ENCODE measurements at regions not wholly inside any gene's neighbourhood (a gene's known extent, or its start where the extent isn't known, plus 50 kb on each side); places are given as distances from the start of the nearest gene placed in this dataset.

DNA sequence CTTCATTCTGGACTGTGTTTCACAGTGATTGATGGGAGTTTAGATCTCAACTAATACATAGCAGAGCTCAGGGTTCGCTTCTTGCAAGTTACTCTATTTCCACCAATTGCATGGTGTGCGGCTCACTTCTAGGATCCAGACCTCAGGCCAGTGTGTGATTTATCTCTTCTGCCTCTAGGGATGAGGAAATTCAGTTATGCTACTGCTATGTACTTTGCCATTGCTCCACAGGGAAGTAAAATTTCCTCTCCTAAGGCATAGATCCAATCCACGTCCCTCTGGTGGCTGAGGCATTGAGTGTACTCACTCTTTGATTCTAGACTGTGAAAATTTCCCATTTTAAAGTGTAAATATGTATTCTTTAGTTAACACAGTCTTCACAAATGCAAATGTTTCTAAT is 214.1 kb downstream of the HS3ST3B1 start:
- no peaks in the 10 kb centered on the region for H3K36me3 ChIP-seq
- intact Hi-C loops (cut with DNase I) = no loop called here
- WGBS, 2 donors = 76 to 77% methylated on average over 3 of the region's 3 CpGs
- no peak overlapping the region for H3K4me3 ChIP-seq (replicated peaks in 1 of 3)
- H3K27ac ChIP-seq = no peak overlapping the region
- no peak for TF ChIP-seq POLR2A (IDR thresholded peaks at IDR 0.05)
- TF ChIP-seq, protein P1, sequence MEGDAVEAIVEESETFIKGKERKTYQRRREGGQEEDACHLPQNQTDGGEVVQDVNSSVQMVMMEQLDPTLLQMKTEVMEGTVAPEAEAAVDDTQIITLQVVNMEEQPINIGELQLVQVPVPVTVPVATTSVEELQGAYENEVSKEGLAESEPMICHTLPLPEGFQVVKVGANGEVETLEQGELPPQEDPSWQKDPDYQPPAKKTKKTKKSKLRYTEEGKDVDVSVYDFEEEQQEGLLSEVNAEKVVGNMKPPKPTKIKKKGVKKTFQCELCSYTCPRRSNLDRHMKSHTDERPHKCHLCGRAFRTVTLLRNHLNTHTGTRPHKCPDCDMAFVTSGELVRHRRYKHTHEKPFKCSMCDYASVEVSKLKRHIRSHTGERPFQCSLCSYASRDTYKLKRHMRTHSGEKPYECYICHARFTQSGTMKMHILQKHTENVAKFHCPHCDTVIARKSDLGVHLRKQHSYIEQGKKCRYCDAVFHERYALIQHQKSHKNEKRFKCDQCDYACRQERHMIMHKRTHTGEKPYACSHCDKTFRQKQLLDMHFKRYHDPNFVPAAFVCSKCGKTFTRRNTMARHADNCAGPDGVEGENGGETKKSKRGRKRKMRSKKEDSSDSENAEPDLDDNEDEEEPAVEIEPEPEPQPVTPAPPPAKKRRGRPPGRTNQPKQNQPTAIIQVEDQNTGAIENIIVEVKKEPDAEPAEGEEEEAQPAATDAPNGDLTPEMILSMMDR (IDR thresholded peaks at IDR 0.05) = no peak
- no peaks in the 10 kb centered on the region for H3K27me3 ChIP-seq
- DNase-seq = no peak
- no peaks in the 10 kb centered on the region for H3K9me3 ChIP-seq
- H3K4me1 ChIP-seq = no peaks in the 10 kb centered on the region

DNA sequence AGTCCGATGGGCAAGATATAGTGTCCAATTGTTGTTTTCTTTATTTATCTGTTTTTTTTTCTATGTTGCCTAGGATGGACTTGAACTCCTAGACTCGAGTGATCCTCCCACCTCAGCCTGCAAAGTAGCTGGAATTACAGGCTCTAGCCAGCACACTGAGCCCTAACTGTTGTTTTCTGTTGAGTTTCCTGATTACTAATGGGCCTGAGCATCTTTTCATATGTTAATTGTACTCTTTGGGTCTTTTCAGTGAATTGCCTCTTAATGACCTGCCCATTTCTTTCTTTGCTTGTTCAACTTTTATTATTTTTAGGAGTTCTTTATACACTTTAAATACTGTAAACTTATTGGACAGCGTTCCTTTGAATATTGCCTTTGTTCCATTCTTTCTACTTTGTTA is 213.0 kb downstream of the HS3ST3B1 start:
- TF ChIP-seq POLR2A (IDR thresholded peaks at IDR 0.05) = no peak
- TF ChIP-seq, protein P1 (IDR thresholded peaks at IDR 0.05) = no peak
- Histone ChIP-seq H3K27me3 (no peaks in the 10 kb centered on the region), H3K4me1 (no peaks in the 10 kb centered on the region), H3K4me3 (replicated peaks in 1 of 3) (no peak overlapping the region), H3K36me3 (no peaks in the 10 kb centered on the region), H3K27ac (no peak overlapping the region), H3K9me3 (no peaks in the 10 kb centered on the region)
- no peak for DNase-seq
- intact Hi-C loops (cut with DNase I) = no loop called here
- WGBS, 2 donors = 56 to 58% methylated on average over 3 of the region's 3 CpGs

DNA sequence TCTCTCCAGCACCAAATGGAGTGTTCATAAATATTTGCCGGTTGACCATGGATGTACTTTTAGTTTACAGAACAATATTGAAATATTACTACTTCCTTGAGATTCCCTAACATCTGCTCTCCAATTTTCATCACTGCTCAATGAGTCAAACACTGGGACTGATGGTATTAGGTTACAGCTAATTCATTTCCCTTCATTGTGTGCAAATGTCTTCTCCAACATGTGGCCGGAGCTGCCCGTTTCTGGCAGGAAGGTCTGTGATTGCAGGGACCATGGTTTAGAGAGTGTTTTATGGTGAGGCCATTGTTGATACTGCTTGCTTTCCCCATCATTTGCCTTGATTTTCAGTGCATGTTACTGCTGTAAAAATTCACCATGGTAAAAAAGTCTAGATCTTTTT is 209.3 kb downstream of the HS3ST3B1 start:
- H3K4me1 ChIP-seq = no peaks in the 10 kb centered on the region
- H3K4me3 ChIP-seq (replicated peaks in 1 of 3) = no peak overlapping the region
- H3K27me3 ChIP-seq = no peaks in the 10 kb centered on the region
- no peaks in the 10 kb centered on the region for H3K36me3 ChIP-seq
- DNase-seq = no peak
- TF ChIP-seq, protein P1 (IDR thresholded peaks at IDR 0.05) = no peak
- TF ChIP-seq POLR2A (IDR thresholded peaks at IDR 0.05) = no peak
- intact Hi-C loops (cut with DNase I) = no loop called here
- no peaks in the 10 kb centered on the region for H3K9me3 ChIP-seq
- 62 to 72% methylated on average over 3 of the region's 3 CpGs for WGBS, 2 donors
- no peak overlapping the region for H3K27ac ChIP-seq

DNA sequence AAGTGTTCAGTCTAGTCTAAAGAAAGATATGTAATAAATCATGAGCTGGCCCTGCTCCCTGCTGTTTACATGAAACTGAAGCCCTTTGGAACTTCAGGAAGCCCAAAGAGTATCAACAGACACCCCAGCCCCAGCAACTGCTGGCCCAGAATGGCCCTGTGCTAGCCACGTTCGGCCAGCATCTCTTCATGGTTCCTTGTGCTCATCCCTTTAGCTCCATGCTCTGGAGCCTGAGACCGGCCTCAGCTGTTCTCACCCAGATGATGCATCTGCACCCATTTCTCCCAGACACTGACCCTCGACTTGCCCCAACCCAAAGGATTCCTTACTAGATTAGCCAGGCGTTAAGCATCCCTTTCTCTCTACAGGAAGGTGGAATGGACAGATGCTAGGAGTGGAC is 207.3 kb downstream of the HS3ST3B1 start:
- Histone ChIP-seq H3K27me3 (no peaks in the 10 kb centered on the region), H3K4me3 (replicated peaks in 1 of 3) (no peak overlapping the region), H3K36me3 (no peaks in the 10 kb centered on the region), H3K4me1 (no peaks in the 10 kb centered on the region), H3K27ac (no peak overlapping the region), H3K9me3 (no peaks in the 10 kb centered on the region)
- intact Hi-C loops (cut with DNase I) = no loop called here
- no peak for TF ChIP-seq POLR2A (IDR thresholded peaks at IDR 0.05)
- TF ChIP-seq, protein P1 (IDR thresholded peaks at IDR 0.05) = no peak
- DNase-seq = no peak
- 85 to 91% methylated on average over 5 of the region's 5 CpGs for WGBS, 2 donors

DNA sequence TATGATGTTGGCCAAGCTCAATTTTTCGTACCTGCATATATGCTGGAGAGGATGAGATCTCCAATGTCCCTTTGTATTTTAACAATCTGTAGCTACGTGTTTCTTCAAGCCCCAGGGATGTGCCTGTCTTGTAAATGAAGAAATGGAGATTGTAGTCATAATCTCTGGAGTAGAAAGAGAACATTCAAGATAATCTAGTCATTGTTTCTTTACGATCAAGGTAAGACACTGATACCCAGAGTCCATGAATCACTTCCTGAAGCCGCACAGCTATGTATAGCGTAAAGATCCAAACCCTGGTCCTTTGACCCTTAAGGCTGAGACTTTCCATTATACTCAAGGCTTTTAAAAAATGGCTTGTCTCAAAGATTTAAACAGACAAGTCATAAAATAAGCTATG is 205.5 kb downstream of the HS3ST3B1 start:
- WGBS, 2 donors = 87 to 89% methylated on average over 5 of the region's 5 CpGs
- intact Hi-C loops (cut with DNase I) = no loop called here
- no peak overlapping the region for H3K27ac ChIP-seq

More for the DNA sequence above, 205.5 kb downstream of the HS3ST3B1 start:
- TF ChIP-seq POLR2A (IDR thresholded peaks at IDR 0.05) = no peak
- TF ChIP-seq, protein P1 (IDR thresholded peaks at IDR 0.05) = no peak
- H3K9me3 ChIP-seq = no peaks in the 10 kb centered on the region
- no peaks in the 10 kb centered on the region for H3K27me3 ChIP-seq
- H3K4me3 ChIP-seq (replicated peaks in 1 of 3) = no peak overlapping the region
- DNase-seq = no peak
- H3K36me3 ChIP-seq = no peaks in the 10 kb centered on the region
- H3K4me1 ChIP-seq = no peaks in the 10 kb centered on the region
